GM23338 (cell line): ENCODE measurements at regions not wholly inside any gene's neighbourhood (a gene's known extent, or its start where the extent isn't known, plus 50 kb on each side); places are given as distances from the start of the nearest gene placed in this dataset.
A peak's percentile ranks its signal among the peaks of the same experiment; 100 is the strongest.

Experiments
- ATAC-seq: fragments of 200-7000 bp; cut with Tn5 transposase; 3 replicates; pipeline ENCODE4 v1.9.1; 2020
- DNase-seq: peaks from one replicate; pipeline ENCODE4 v3.0.0-alpha.2; 2015; ENCODE audit warnings: low spot score
- H2AFZ ChIP-seq: fragments of 200-600 bp; sonication (generic); 2 replicates; pipeline ENCODE4 v1.8.0; 2016; ENCODE audit warnings: antibody characterized with exemption, mild to moderate bottlenecking, moderate library complexity
- H3F3A ChIP-seq: fragments of 200-600 bp; sonication (generic); replicated peaks from 2 replicates; pipeline ENCODE4 v1.8.0; 2017; ENCODE audit warnings: antibody characterized with exemption, mixed run types, low read depth
- H3K27ac ChIP-seq: fragments of 200-600 bp; sonication (generic); 2 replicates; pipeline ENCODE4 v1.6.1; 2016; ENCODE audit warnings: low read depth
- H3K27me3 ChIP-seq: fragments of 200-600 bp; sonication (generic); 2 replicates; pipeline ENCODE4 v1.8.0; 2016; ENCODE audit warnings: mild to moderate bottlenecking, mixed run types, moderate library complexity; ENCODE audit not compliant: insufficient read depth
- H3K36me3 ChIP-seq: fragments of 200-600 bp; sonication (generic); 2 replicates; pipeline ENCODE4 v1.8.0; 2016; ENCODE audit warnings: mild to moderate bottlenecking; ENCODE audit not compliant: insufficient read depth
- H3K4me1 ChIP-seq: fragments of 200-600 bp; sonication (generic); 2 replicates; pipeline ENCODE4 v1.8.0; 2016; ENCODE audit warnings: mild to moderate bottlenecking, moderate library complexity; ENCODE audit not compliant: insufficient read depth
- H3K4me2 ChIP-seq: fragments of 200-600 bp; sonication (generic); 2 replicates; pipeline ENCODE4 v1.7.1; 2017; ENCODE audit warnings: mixed run types
- H3K4me3 ChIP-seq: fragments of 200-600 bp; sonication (generic); 2 replicates; pipeline ENCODE4 v1.6.1; 2016; ENCODE audit warnings: mixed run types
- H3K79me2 ChIP-seq: fragments of 200-600 bp; sonication (generic); replicated peaks from 2 replicates; pipeline ENCODE4 v1.8.0; 2017; ENCODE audit warnings: mild to moderate bottlenecking; ENCODE audit not compliant: insufficient read depth
- H3K9me2 ChIP-seq: fragments of 200-600 bp; sonication (generic); 2 replicates; pipeline ENCODE4 v1.8.0; 2017; ENCODE audit not compliant: insufficient read depth
- H4K20me1 ChIP-seq: fragments of 200-600 bp; sonication (generic); replicated peaks from 2 replicates; pipeline ENCODE4 v1.8.0; 2017; ENCODE audit warnings: mild to moderate bottlenecking; ENCODE audit not compliant: insufficient read depth
- H3K27ac Mint-ChIP-seq: 2 replicates; pipeline ENCODE4 v1.8.0; 2020; ENCODE audit warnings: inconsistent platforms, mild to moderate bottlenecking, moderate library complexity, mixed read lengths
- H3K27me3 Mint-ChIP-seq: 3 replicates; pipeline ENCODE4 v1.8.0; 2022; ENCODE audit warnings: low read depth, mild to moderate bottlenecking, moderate library complexity, mixed read lengths, inconsistent platforms; ENCODE audit not compliant: insufficient read depth, poor library complexity
- H3K36me3 Mint-ChIP-seq: 3 replicates; pipeline ENCODE4 v1.8.0; 2021; ENCODE audit warnings: low read depth, mild to moderate bottlenecking, inconsistent platforms, moderate library complexity, mixed read lengths
- H3K4me1 Mint-ChIP-seq: 3 replicates; pipeline ENCODE4 v1.8.0; 2020; ENCODE audit warnings: mild to moderate bottlenecking, inconsistent platforms, mixed read lengths
- H3K4me3 Mint-ChIP-seq: 3 replicates; pipeline ENCODE4 v1.8.0; 2021; ENCODE audit warnings: moderate library complexity, mild to moderate bottlenecking, inconsistent platforms, mixed read lengths
- H3K9me3 Mint-ChIP-seq: 3 replicates; pipeline ENCODE4 v1.8.0; 2020; ENCODE audit warnings: moderate library complexity, mild to moderate bottlenecking, inconsistent platforms, mixed read lengths
- CREB1 ChIP-seq: fragments of 250-450 bp; sonication (Bioruptor Pico); IDR thresholded peaks from 2 replicates; pipeline ENCODE4 v1.5.0; 2020; ENCODE audit warnings: low read depth, mild to moderate bottlenecking, moderate library complexity
- CTCF ChIP-seq, 2 experiments: fragments of 200-600 bp in 1 of 2; sonication (generic) in 1 of 2; conservative IDR thresholded peaks; 2 replicates each; pipeline versions ENCODE4 v1.5.1 to v1.6.1; 2016 to 2017; ENCODE audit warnings: antibody characterized with exemption in 2 of 2, low read depth in 2 of 2, mild to moderate bottlenecking in 2 of 2, moderate library complexity in 1 of 2
- JUNB ChIP-seq: IDR thresholded peaks from one replicate; pipeline ENCODE4 v1.6.1; 2016; ENCODE audit warnings: antibody characterized with exemption; ENCODE audit not compliant: unreplicated experiment
- POLR2AphosphoS5 ChIP-seq: IDR thresholded peaks from 2 replicates; pipeline ENCODE4 v1.6.1; 2016; ENCODE audit warnings: antibody characterized with exemption, low read depth
- STAT1 ChIP-seq: IDR thresholded peaks from one replicate; pipeline ENCODE4 v1.6.1; 2016; ENCODE audit warnings: antibody characterized with exemption; ENCODE audit not compliant: unreplicated experiment
- ZNF114 ChIP-seq: fragments of 250-450 bp; sonication (Bioruptor Pico); IDR thresholded peaks from 2 replicates; pipeline ENCODE4 v1.5.0; 2020; ENCODE audit warnings: mild to moderate bottlenecking, moderate library complexity
- TF ChIP-seq, protein P1 (sequence below): fragments of 250-450 bp; sonication (Bioruptor Pico); IDR thresholded peaks from 2 replicates; pipeline ENCODE4 v1.5.0; 2020; ENCODE audit warnings: mild to moderate bottlenecking, moderate library complexity

DNA sequence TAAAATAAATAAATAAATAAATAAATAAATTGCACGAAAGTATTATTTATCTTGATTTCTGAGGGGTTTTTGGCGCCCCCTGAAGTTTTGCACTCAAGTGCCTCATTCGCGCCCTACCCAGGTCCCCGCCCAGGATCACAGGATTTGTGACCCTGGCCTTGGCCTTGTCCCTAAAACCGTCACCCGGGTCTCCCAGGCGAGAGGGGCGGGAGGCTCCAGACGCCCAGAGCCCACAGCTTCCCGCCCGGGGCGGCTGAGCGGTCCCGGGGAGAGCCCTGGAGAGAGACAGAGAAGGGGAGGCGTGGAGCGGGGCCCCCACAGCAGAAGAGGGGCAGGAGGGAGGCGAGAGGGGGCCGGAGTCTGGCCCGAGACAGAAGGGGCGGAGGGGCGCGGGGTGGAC, 91.8 kb upstream of the CASZ1 start:
- peaks cover 17% of the 10 kb centered on the region; the same call in 1 of the 2 replicates for H3K4me1 ChIP-seq
- H3F3A ChIP-seq: 0 out of 2 replicates have a peak, but pooled peaks cover 3% of the 10 kb centered on the region
- peaks cover 18% of the 10 kb centered on the region for H3K4me1 Mint-ChIP-seq
- no peaks in the 10 kb centered on the region for H3K9me3 Mint-ChIP-seq
- TF ChIP-seq ZNF114 (CRISPR knock-in tag) (no peak), CTCF (conservative IDR thresholded peaks at IDR 0.05; ENCODE audit: low read depth in 2 of 2) (peak; percentile 27 to 44; a peak in 3 of 4 replicates), POLR2AphosphoS5 (no peak), STAT1 (no peak), JUNB (no peak), CREB1 (no peak)
- TF ChIP-seq, protein P1, sequence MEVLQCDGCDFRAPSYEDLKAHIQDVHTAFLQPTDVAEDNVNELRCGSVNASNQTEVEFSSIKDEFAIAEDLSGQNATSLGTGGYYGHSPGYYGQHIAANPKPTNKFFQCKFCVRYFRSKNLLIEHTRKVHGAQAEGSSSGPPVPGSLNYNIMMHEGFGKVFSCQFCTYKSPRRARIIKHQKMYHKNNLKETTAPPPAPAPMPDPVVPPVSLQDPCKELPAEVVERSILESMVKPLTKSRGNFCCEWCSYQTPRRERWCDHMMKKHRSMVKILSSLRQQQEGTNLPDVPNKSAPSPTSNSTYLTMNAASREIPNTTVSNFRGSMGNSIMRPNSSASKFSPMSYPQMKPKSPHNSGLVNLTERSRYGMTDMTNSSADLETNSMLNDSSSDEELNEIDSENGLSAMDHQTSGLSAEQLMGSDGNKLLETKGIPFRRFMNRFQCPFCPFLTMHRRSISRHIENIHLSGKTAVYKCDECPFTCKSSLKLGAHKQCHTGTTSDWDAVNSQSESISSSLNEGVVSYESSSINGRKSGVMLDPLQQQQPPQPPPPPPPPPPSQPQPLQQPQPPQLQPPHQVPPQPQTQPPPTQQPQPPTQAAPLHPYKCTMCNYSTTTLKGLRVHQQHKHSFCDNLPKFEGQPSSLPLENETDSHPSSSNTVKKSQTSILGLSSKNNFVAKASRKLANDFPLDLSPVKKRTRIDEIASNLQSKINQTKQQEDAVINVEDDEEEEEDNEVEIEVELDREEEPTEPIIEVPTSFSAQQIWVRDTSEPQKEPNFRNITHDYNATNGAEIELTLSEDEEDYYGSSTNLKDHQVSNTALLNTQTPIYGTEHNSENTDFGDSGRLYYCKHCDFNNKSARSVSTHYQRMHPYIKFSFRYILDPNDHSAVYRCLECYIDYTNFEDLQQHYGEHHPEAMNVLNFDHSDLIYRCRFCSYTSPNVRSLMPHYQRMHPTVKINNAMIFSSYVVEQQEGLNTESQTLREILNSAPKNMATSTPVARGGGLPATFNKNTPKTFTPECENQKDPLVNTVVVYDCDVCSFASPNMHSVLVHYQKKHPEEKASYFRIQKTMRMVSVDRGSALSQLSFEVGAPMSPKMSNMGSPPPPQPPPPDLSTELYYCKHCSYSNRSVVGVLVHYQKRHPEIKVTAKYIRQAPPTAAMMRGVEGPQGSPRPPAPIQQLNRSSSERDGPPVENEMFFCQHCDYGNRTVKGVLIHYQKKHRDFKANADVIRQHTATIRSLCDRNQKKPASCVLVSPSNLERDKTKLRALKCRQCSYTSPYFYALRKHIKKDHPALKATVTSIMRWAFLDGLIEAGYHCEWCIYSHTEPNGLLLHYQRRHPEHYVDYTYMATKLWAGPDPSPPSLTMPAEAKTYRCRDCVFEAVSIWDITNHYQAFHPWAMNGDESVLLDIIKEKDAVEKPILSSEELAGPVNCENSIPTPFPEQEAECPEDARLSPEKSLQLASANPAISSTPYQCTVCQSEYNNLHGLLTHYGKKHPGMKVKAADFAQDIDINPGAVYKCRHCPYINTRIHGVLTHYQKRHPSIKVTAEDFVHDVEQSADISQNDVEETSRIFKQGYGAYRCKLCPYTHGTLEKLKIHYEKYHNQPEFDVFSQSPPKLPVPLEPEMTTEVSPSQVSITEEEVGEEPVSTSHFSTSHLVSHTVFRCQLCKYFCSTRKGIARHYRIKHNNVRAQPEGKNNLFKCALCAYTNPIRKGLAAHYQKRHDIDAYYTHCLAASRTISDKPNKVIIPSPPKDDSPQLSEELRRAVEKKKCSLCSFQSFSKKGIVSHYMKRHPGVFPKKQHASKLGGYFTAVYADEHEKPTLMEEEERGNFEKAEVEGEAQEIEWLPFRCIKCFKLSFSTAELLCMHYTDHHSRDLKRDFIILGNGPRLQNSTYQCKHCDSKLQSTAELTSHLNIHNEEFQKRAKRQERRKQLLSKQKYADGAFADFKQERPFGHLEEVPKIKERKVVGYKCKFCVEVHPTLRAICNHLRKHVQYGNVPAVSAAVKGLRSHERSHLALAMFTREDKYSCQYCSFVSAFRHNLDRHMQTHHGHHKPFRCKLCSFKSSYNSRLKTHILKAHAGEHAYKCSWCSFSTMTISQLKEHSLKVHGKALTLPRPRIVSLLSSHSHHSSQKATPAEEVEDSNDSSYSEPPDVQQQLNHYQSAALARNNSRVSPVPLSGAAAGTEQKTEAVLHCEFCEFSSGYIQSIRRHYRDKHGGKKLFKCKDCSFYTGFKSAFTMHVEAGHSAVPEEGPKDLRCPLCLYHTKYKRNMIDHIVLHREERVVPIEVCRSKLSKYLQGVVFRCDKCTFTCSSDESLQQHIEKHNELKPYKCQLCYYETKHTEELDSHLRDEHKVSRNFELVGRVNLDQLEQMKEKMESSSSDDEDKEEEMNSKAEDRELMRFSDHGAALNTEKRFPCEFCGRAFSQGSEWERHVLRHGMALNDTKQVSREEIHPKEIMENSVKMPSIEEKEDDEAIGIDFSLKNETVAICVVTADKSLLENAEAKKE (CRISPR knock-in tag): no peak
- H3K4me3 ChIP-seq: peak overlapping the region; percentile 70
- ATAC-seq (peak; percentile 44), DNase-seq (peak; percentile 75)
- H3K36me3 ChIP-seq: no peaks in the 10 kb centered on the region
- peak overlapping the region; percentile 69 for H3K4me3 Mint-ChIP-seq
- H3K27me3 Mint-ChIP-seq: peaks cover 21% of the 10 kb centered on the region
- H3K27ac ChIP-seq: no peak overlapping the region
- no peaks in the 10 kb centered on the region for H3K36me3 Mint-ChIP-seq
- H3K4me2 ChIP-seq: peak overlapping the region; percentile 88
- peaks cover 30% of the 10 kb centered on the region for H3K27me3 ChIP-seq
- no peaks in the 10 kb centered on the region; the same call in 1 of the 2 replicates for H4K20me1 ChIP-seq
- H3K9me2 ChIP-seq: no peaks in the 10 kb centered on the region
- no peak overlapping the region for H3K27ac Mint-ChIP-seq
- H3K79me2 ChIP-seq: no peaks in the 10 kb centered on the region
- H2AFZ ChIP-seq: no peak overlapping the region
